ENCODE measurements at regions not wholly inside any gene's neighbourhood (a gene's known extent, or its start where the extent isn't known, plus 50 kb on each side); places are given as distances from the start of the nearest gene placed in this dataset.

DNA sequence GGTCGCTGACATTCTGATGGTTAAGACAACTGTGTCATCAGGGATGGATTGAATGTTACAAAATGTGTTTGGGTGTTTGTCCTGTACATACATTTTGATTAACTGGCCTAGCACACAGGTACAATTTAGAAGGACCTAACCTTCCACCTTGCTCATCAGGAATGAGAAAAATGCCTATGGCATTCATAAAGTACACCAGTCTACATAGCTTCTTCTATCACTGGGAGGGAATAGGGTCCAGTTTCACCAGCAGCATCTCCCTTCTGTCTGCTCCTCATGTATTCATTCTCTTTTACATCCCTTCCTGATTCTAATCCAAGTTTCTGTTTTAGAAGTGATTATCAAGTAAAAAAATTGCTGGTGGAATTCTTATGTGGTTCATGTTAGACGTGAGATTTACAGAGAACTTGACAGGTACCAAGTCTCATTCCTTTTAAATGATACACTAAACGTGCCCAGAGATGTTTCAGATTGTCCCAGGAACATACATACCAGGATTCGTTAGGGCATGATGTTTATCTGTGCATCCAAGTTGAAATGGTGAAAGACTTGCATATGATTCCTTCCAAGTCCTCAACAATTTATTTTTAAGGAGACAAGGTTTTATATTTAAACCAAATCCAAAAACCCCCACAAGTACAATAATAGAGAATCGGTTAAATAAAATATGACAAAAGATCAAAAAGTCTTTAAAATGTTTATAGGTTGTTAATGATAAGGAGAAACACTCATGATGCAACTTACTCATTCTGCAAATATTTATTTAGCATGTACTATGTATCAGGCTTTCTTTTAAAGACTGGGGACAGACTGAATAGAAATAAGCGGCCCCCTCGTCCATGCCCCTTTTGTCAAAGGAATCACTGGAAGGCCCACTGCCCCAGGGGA, 359.1 kb downstream of the ZNF674 start:
- TF ChIP-seq POLR2AphosphoS5 (IDR thresholded peaks at IDR 0.05; ENCODE audit: low read depth) (no peak), GABPA (IDR thresholded peaks at IDR 0.05; ENCODE audit: low read depth) (no peak), SPI1 (IDR thresholded peaks at IDR 0.05; ENCODE audit: borderline replicate concordance, low read depth) (no peak)
- TF ChIP-seq, protein P1, sequence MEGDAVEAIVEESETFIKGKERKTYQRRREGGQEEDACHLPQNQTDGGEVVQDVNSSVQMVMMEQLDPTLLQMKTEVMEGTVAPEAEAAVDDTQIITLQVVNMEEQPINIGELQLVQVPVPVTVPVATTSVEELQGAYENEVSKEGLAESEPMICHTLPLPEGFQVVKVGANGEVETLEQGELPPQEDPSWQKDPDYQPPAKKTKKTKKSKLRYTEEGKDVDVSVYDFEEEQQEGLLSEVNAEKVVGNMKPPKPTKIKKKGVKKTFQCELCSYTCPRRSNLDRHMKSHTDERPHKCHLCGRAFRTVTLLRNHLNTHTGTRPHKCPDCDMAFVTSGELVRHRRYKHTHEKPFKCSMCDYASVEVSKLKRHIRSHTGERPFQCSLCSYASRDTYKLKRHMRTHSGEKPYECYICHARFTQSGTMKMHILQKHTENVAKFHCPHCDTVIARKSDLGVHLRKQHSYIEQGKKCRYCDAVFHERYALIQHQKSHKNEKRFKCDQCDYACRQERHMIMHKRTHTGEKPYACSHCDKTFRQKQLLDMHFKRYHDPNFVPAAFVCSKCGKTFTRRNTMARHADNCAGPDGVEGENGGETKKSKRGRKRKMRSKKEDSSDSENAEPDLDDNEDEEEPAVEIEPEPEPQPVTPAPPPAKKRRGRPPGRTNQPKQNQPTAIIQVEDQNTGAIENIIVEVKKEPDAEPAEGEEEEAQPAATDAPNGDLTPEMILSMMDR (IDR thresholded peaks at IDR 0.05; ENCODE audit: insufficient read depth, low read length) = no peak
- TF ChIP-seq, protein P2, sequence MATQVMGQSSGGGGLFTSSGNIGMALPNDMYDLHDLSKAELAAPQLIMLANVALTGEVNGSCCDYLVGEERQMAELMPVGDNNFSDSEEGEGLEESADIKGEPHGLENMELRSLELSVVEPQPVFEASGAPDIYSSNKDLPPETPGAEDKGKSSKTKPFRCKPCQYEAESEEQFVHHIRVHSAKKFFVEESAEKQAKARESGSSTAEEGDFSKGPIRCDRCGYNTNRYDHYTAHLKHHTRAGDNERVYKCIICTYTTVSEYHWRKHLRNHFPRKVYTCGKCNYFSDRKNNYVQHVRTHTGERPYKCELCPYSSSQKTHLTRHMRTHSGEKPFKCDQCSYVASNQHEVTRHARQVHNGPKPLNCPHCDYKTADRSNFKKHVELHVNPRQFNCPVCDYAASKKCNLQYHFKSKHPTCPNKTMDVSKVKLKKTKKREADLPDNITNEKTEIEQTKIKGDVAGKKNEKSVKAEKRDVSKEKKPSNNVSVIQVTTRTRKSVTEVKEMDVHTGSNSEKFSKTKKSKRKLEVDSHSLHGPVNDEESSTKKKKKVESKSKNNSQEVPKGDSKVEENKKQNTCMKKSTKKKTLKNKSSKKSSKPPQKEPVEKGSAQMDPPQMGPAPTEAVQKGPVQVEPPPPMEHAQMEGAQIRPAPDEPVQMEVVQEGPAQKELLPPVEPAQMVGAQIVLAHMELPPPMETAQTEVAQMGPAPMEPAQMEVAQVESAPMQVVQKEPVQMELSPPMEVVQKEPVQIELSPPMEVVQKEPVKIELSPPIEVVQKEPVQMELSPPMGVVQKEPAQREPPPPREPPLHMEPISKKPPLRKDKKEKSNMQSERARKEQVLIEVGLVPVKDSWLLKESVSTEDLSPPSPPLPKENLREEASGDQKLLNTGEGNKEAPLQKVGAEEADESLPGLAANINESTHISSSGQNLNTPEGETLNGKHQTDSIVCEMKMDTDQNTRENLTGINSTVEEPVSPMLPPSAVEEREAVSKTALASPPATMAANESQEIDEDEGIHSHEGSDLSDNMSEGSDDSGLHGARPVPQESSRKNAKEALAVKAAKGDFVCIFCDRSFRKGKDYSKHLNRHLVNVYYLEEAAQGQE (IDR thresholded peaks at IDR 0.05; ENCODE audit: insufficient replicate concordance, low read depth) = no peak
